ENCODE measurements at regions not wholly inside any gene's neighbourhood (a gene's known extent, or its start where the extent isn't known, plus 50 kb on each side); places are given as distances from the start of the nearest gene placed in this dataset.

- TF ChIP-seq CTCF (IDR thresholded peaks at IDR 0.05): no peak
- no peak for TF ChIP-seq POLR2A (IDR thresholded peaks at IDR 0.05; ENCODE audit: low read depth)
- no peak for TF ChIP-seq EP300 (IDR thresholded peaks at IDR 0.05)
- no peak for TF ChIP-seq POLR2AphosphoS5 (IDR thresholded peaks at IDR 0.05)
Observed at GRCh38 chr2:228613133-228613850, 431.8 kb upstream of the SPHKAP start.
